ENCODE measurements at regions not wholly inside any gene's neighbourhood (a gene's known extent, or its start where the extent isn't known, plus 50 kb on each side); places are given as distances from the start of the nearest gene placed in this dataset.

- TF ChIP-seq CTCF (IDR thresholded peaks at IDR 0.05; ENCODE audit: low read depth, low read length) = no peak
- H3K4me3 ChIP-seq (ENCODE audit: low read depth, low read length) = no peak overlapping the region
Observed at GRCh38 chr15:66875588-66876420, 173.8 kb downstream of the SMAD6 start.

- TF ChIP-seq CTCF (IDR thresholded peaks at IDR 0.05; ENCODE audit: low read depth, low read length) = no peak
- H3K4me3 ChIP-seq (ENCODE audit: low read depth, low read length) = no peak overlapping the region
Observed at GRCh38 chr15:66876421-66876730, 174.3 kb downstream of the SMAD6 start.

- H3K4me3 ChIP-seq (ENCODE audit: low read depth, low read length) = no peak overlapping the region
- no peak for TF ChIP-seq CTCF (IDR thresholded peaks at IDR 0.05; ENCODE audit: low read depth, low read length)
Observed at GRCh38 chr15:66876731-66877476, 174.9 kb downstream of the SMAD6 start.

GRCh38 chr15:66877477-66878271 is 175.6 kb downstream of the SMAD6 start:
- H3K4me3 ChIP-seq (ENCODE audit: low read depth, low read length) = no peak overlapping the region
- TF ChIP-seq CTCF (IDR thresholded peaks at IDR 0.05; ENCODE audit: low read depth, low read length) = no peak

- TF ChIP-seq CTCF (IDR thresholded peaks at IDR 0.05; ENCODE audit: low read depth, low read length) = no peak
- H3K4me3 ChIP-seq (ENCODE audit: low read depth, low read length) = no peak overlapping the region
Observed at GRCh38 chr15:66878761-66879160, 176.7 kb downstream of the SMAD6 start.

- no peak for TF ChIP-seq CTCF (IDR thresholded peaks at IDR 0.05; ENCODE audit: low read depth, low read length)
- no peak overlapping the region for H3K4me3 ChIP-seq (ENCODE audit: low read depth, low read length)
Observed at GRCh38 chr15:66879531-66880368, 177.7 kb downstream of the SMAD6 start.

Measured in WI38 (cell line).